ENCODE measurements at regions not wholly inside any gene's neighbourhood (a gene's known extent, or its start where the extent isn't known, plus 50 kb on each side); places are given as distances from the start of the nearest gene placed in this dataset.

DNA sequence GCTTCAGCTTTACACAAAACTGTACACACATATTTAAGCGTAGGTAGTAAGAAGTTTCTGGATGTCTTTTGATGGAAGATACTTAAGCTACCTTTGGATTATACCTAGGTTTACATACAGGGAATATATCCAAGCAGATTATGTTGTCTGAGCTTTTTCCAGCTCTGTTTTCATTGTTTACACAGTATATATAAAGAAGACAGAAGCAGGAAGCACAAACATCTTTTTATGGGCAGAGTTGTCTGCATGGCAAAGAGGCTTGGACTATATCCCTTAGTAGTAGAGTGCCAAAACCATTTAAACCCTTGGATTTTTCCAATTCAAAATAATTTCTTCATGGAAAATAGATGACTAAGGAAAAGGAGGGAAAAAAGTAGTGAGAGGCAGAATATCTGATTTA, 329.4 kb upstream of the AGA start:
- intact Hi-C loops (cut with DNase I): no loop called here
- no peaks in the 10 kb centered on the region for H3K4me1 ChIP-seq
- H3K27ac ChIP-seq: no peak overlapping the region
- H3K27me3 ChIP-seq: no peaks in the 10 kb centered on the region
- no peaks in the 10 kb centered on the region for H3K36me3 ChIP-seq
- TF ChIP-seq, protein P1, sequence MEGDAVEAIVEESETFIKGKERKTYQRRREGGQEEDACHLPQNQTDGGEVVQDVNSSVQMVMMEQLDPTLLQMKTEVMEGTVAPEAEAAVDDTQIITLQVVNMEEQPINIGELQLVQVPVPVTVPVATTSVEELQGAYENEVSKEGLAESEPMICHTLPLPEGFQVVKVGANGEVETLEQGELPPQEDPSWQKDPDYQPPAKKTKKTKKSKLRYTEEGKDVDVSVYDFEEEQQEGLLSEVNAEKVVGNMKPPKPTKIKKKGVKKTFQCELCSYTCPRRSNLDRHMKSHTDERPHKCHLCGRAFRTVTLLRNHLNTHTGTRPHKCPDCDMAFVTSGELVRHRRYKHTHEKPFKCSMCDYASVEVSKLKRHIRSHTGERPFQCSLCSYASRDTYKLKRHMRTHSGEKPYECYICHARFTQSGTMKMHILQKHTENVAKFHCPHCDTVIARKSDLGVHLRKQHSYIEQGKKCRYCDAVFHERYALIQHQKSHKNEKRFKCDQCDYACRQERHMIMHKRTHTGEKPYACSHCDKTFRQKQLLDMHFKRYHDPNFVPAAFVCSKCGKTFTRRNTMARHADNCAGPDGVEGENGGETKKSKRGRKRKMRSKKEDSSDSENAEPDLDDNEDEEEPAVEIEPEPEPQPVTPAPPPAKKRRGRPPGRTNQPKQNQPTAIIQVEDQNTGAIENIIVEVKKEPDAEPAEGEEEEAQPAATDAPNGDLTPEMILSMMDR (IDR thresholded peaks at IDR 0.05): no peak
- no peak for ATAC-seq
- H3K4me3 ChIP-seq: no peak overlapping the region
- no peaks in the 10 kb centered on the region for H3K9me3 ChIP-seq
- no peak for DNase-seq

DNA sequence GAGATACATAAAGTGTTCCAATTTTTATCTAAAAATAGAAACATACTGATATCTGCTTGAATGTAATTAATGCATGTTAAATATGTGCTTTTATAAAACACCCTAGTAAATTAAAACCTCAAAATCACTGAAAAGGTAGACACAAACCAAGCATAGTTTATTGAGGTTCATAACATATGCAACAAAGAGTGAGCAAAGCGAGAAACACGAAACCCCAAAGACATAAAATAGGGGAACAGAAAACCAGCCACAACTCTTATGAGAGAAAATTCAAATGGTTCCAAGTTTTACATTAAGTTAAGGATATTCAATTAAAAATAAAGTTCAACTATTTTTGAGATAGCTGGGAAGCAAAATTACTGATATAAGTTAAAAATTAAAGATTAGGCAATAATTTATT, 336.4 kb upstream of the AGA start:
- Histone ChIP-seq H3K36me3 (no peaks in the 10 kb centered on the region), H3K4me3 (no peak overlapping the region), H3K9me3 (no peaks in the 10 kb centered on the region), H3K4me1 (no peaks in the 10 kb centered on the region), H3K27me3 (no peaks in the 10 kb centered on the region), H3K27ac (no peak overlapping the region)
- DNase-seq (no peak), ATAC-seq (no peak)
- TF ChIP-seq, protein P1 (IDR thresholded peaks at IDR 0.05): no peak
- intact Hi-C loops (cut with DNase I): no loop called here

DNA sequence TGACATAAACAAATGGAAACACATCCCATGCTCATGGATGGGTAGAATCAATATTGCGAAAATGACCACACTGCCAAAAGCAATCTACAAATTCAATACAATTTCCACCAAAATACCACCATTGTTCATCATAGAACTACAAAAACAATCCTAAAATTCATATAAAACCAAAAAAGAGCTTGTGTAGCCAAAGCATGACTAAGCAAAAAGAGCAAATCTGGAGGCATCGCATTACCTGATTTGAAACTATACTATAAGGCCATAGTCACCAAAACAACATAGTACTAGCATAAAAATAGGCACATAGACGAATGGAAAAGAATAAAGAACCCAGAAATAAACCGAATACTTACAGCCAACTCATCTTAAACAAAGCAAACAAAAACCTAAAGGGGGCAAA, 342.8 kb upstream of the AGA start:
- intact Hi-C loops (cut with DNase I): no loop called here
- Histone ChIP-seq H3K36me3 (no peaks in the 10 kb centered on the region), H3K27me3 (no peaks in the 10 kb centered on the region), H3K27ac (no peak overlapping the region), H3K4me1 (no peaks in the 10 kb centered on the region), H3K4me3 (no peak overlapping the region), H3K9me3 (no peaks in the 10 kb centered on the region)
- DNase-seq: no peak
- TF ChIP-seq, protein P1 (IDR thresholded peaks at IDR 0.05): no peak
- ATAC-seq: no peak

DNA sequence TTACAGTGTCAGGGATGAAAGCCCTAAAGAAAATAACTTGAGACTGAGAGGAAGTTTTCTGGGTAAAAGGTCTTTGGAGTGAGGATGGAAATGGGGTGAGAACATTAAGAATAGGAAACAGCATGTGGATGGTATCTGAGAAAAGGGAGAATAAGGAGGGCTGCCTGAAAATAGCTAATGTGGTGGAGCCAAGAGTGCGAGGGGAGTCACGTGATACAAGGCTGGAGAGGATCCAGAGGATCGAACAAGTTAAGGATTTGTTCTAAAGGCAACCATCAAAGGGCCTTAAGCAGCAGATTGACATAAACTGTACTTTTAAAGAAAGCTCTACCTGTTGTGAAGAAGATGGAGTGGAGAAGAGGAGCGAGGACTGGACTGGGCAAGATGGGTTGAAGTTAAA, 347.4 kb upstream of the AGA start:
- TF ChIP-seq, protein P1 (IDR thresholded peaks at IDR 0.05): no peak
- intact Hi-C loops (cut with DNase I): no loop called here
- ATAC-seq: no peak
- Histone ChIP-seq H3K4me3 (no peak overlapping the region), H3K9me3 (no peaks in the 10 kb centered on the region), H3K27ac (no peak overlapping the region), H3K4me1 (no peaks in the 10 kb centered on the region), H3K36me3 (no peaks in the 10 kb centered on the region), H3K27me3 (no peaks in the 10 kb centered on the region)
- DNase-seq: no peak

DNA sequence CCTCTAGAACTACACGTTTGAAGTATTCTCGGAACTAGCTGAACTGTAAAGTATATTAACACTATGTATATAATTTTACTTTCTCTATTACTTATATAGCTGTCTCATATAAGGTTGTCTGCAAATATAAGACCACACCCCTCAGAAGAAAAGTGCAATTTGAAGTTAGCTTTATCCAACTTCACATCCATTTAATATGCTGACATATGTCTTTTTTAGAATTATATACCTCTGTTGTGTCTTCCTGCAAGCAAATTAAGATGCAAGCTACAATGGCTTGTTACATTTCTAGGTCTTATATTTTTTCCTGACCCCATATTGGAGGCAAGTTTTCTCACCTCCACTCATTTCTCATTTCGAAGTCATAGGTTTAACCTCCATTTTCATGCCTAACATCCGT, 349.0 kb upstream of the AGA start:
- no peaks in the 10 kb centered on the region for H3K36me3 ChIP-seq
- intact Hi-C loops (cut with DNase I): no loop called here
- no peaks in the 10 kb centered on the region for H3K27me3 ChIP-seq
- no peak overlapping the region for H3K4me3 ChIP-seq
- DNase-seq (no peak), ATAC-seq (no peak)
- H3K27ac ChIP-seq: no peak overlapping the region
- TF ChIP-seq, protein P1 (IDR thresholded peaks at IDR 0.05): no peak
- no peaks in the 10 kb centered on the region for H3K9me3 ChIP-seq
- no peaks in the 10 kb centered on the region for H3K4me1 ChIP-seq

DNA sequence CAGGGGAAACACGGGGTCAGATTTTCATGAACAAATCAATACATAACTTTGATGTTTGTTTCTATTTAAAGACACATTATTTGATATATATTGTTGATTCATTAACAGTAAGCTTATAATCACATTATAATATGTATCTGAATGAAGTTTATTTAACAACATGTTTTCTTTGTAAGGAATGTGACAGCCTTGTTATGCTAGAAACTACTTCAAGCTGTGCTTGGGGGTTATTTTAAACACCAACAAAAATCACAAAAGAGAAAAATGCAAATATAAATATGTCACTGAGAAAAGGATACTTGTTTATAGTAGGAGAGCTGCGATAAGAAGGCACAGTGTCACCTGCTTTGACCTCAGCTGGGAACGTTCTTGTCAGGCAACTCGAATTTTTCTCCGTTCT, 354.6 kb upstream of the AGA start:
- ATAC-seq: no peak
- TF ChIP-seq, protein P1 (IDR thresholded peaks at IDR 0.05): no peak
- intact Hi-C loops (cut with DNase I): no loop called here

More for the DNA sequence above, 354.6 kb upstream of the AGA start:
- DNase-seq: no peak
- H3K4me3 ChIP-seq: no peak overlapping the region
- H3K4me1 ChIP-seq: no peaks in the 10 kb centered on the region
- H3K36me3 ChIP-seq: no peaks in the 10 kb centered on the region
- no peaks in the 10 kb centered on the region for H3K27me3 ChIP-seq
- no peaks in the 10 kb centered on the region for H3K9me3 ChIP-seq
- no peak overlapping the region for H3K27ac ChIP-seq
